DND-41 (cell line): ENCODE measurements at regions not wholly inside any gene's neighbourhood (a gene's known extent, or its start where the extent isn't known, plus 50 kb on each side); places are given as distances from the start of the nearest gene placed in this dataset.
A peak's percentile ranks its signal among the peaks of the same experiment; 100 is the strongest.

Experiments used
- ATAC-seq: fragments of 200-7000 bp; cut with Tn5 transposase; 3 replicates; pipeline ENCODE4 v1.9.1; 2021; ENCODE audit warnings: low read depth; ENCODE audit not compliant: insufficient read depth
- DNase-seq: peaks from one replicate; pipeline ENCODE4 v3.0.0-alpha.2; 2020
- H2AFZ ChIP-seq: 2 replicates; pipeline ENCODE4 v1.6.0; 2012; ENCODE audit warnings: low read depth, low read length
- H3K27ac ChIP-seq: 2 replicates; pipeline ENCODE4 v1.5.1; 2012; ENCODE audit warnings: low read length, inconsistent platforms
- H3K27me3 ChIP-seq: fragments of 200-600 bp; sonication (generic); 2 replicates; pipeline ENCODE4 v1.6.0; 2012; ENCODE audit warnings: low read length, mild to moderate bottlenecking, inconsistent platforms; ENCODE audit not compliant: insufficient read depth, poor library complexity
- H3K36me3 ChIP-seq: 2 replicates; pipeline ENCODE4 v1.5.1; 2012; ENCODE audit warnings: low read length, inconsistent platforms; ENCODE audit not compliant: insufficient read depth
- H3K4me1 ChIP-seq: 2 replicates; pipeline ENCODE4 v1.5.1; 2012; ENCODE audit warnings: mild to moderate bottlenecking, low read length; ENCODE audit not compliant: insufficient read depth
- H3K4me2 ChIP-seq: 2 replicates; pipeline ENCODE4 v1.6.0; 2012; ENCODE audit warnings: mild to moderate bottlenecking, moderate library complexity, low read length, inconsistent platforms; ENCODE audit not compliant: insufficient read depth
- H3K4me3 ChIP-seq, 2 experiments: fragments of 200-600 bp in 1 of 2; shearing (Covaris generic) in 1 of 2; 2 replicates each; pipeline ENCODE4 v1.5.1; 2012 to 2016; ENCODE audit warnings: inconsistent platforms in 2 of 2, low read length in 2 of 2, mild to moderate bottlenecking in 2 of 2, low read depth in 1 of 2, moderate library complexity in 1 of 2
- H3K79me2 ChIP-seq: 2 replicates; pipeline ENCODE4 v1.6.0; 2012; ENCODE audit warnings: low read length, inconsistent platforms; ENCODE audit not compliant: insufficient read depth
- H3K9ac ChIP-seq: 2 replicates; pipeline ENCODE4 v1.6.0; 2012; ENCODE audit warnings: low read depth, mild to moderate bottlenecking, inconsistent platforms, low read length, moderate library complexity
- H3K9me3 ChIP-seq: 2 replicates; pipeline ENCODE4 v1.5.1; 2012; ENCODE audit warnings: low read length, moderate library complexity, mild to moderate bottlenecking, inconsistent platforms; ENCODE audit not compliant: insufficient read depth, severe bottlenecking
- H4K20me1 ChIP-seq: 2 replicates; pipeline ENCODE4 v1.6.0; 2012; ENCODE audit warnings: low read length; ENCODE audit not compliant: insufficient read depth
- CTCF ChIP-seq: IDR thresholded peaks from 2 replicates; pipeline ENCODE4 v1.5.1; 2012; ENCODE audit warnings: borderline replicate concordance, low read length, moderate library complexity, mild to moderate bottlenecking; ENCODE audit not compliant: poor library complexity, severe bottlenecking; ENCODE audit errors: extremely low read depth
- EZH2 ChIP-seq: IDR thresholded peaks from 3 replicates; pipeline ENCODE4 v1.6.1; 2012; ENCODE audit warnings: borderline replicate concordance, low read depth, mild to moderate bottlenecking, moderate library complexity, low read length, inconsistent platforms; ENCODE audit not compliant: severe bottlenecking

GRCh38 chr6:91340896-91341395 lies 754.1 kb upstream of the MAP3K7 start:
- Histone ChIP-seq H3K27me3 (no peaks in the 10 kb centered on the region), H3K4me1 (no peaks in the 10 kb centered on the region), H3K79me2 (no peaks in the 10 kb centered on the region), H2AFZ (no peak overlapping the region), H3K4me2 (no peak overlapping the region), H3K27ac (no peak overlapping the region), H3K36me3 (no peaks in the 10 kb centered on the region), H3K4me3 (no peak overlapping the region), H4K20me1 (no peaks in the 10 kb centered on the region), H3K9ac (no peak overlapping the region), H3K9me3 (no peaks in the 10 kb centered on the region)
- DNase-seq (no peak), ATAC-seq (no peak)
- TF ChIP-seq CTCF (no peak), EZH2 (no peak)

- Histone ChIP-seq H3K4me2 (no peak overlapping the region), H3K4me1 (no peaks in the 10 kb centered on the region), H3K9me3 (no peaks in the 10 kb centered on the region), H4K20me1 (no peaks in the 10 kb centered on the region), H2AFZ (no peak overlapping the region), H3K79me2 (no peaks in the 10 kb centered on the region), H3K36me3 (no peaks in the 10 kb centered on the region), H3K4me3 (no peak overlapping the region), H3K27me3 (no peaks in the 10 kb centered on the region), H3K9ac (no peak overlapping the region), H3K27ac (no peak overlapping the region)
- ATAC-seq (no peak), DNase-seq (no peak)
- TF ChIP-seq CTCF (peak; percentile 14), EZH2 (no peak)
Measured at GRCh38 chr6:91337967-91338366, 751.1 kb upstream of the MAP3K7 start.

GRCh38 chr6:91330896-91331295 lies 744.0 kb upstream of the MAP3K7 start:
- no peak overlapping the region for H3K27ac ChIP-seq
- H4K20me1 ChIP-seq: no peaks in the 10 kb centered on the region
- no peaks in the 10 kb centered on the region for H3K9me3 ChIP-seq
- H3K27me3 ChIP-seq: no peaks in the 10 kb centered on the region
- H3K36me3 ChIP-seq: no peaks in the 10 kb centered on the region
- H2AFZ ChIP-seq: no peak overlapping the region
- no peaks in the 10 kb centered on the region for H3K79me2 ChIP-seq
- H3K4me2 ChIP-seq: no peak overlapping the region
- no peak overlapping the region for H3K4me3 ChIP-seq
- H3K4me1 ChIP-seq: no peaks in the 10 kb centered on the region
- ATAC-seq (no peak), DNase-seq (no peak)
- no peak for TF ChIP-seq CTCF
- TF ChIP-seq EZH2: no peak
- H3K9ac ChIP-seq: no peak overlapping the region

GRCh38 chr6:91328241-91328640 lies 741.4 kb upstream of the MAP3K7 start:
- Histone ChIP-seq H3K4me2 (no peak overlapping the region), H3K79me2 (no peaks in the 10 kb centered on the region), H3K9ac (no peak overlapping the region), H3K9me3 (no peaks in the 10 kb centered on the region), H2AFZ (no peak overlapping the region), H3K27me3 (no peaks in the 10 kb centered on the region), H3K4me1 (no peaks in the 10 kb centered on the region), H3K4me3 (no peak overlapping the region), H4K20me1 (no peaks in the 10 kb centered on the region), H3K27ac (no peak overlapping the region), H3K36me3 (no peaks in the 10 kb centered on the region)
- ATAC-seq: no peak
- DNase-seq: no peak
- TF ChIP-seq CTCF: no peak
- TF ChIP-seq EZH2: no peak
